Fibroblast of lung (primary cell): ENCODE measurements at regions not wholly inside any gene's neighbourhood (a gene's known extent, or its start where the extent isn't known, plus 50 kb on each side); places are given as distances from the start of the nearest gene placed in this dataset.

Experiments used
- DNase-seq, 2 donors: peaks; one replicate each; pipeline versions ENCODE4 v3.0.0 to v3.0.0-alpha.2; 2010; ENCODE audit warnings: low read depth in 2 of 2
- H2AFZ ChIP-seq: 2 replicates; pipeline ENCODE4 v1.5.1; 2012; ENCODE audit warnings: low read length, control low read depth, inconsistent platforms
- H3K27ac ChIP-seq: 2 replicates; pipeline ENCODE4 v1.5.1; 2011; ENCODE audit warnings: low read length, control low read depth; ENCODE audit not compliant: insufficient read depth
- H3K27me3 ChIP-seq: 2 replicates; pipeline ENCODE4 v1.5.1; 2011; ENCODE audit warnings: mild to moderate bottlenecking, low read length; ENCODE audit not compliant: control insufficient read depth, insufficient read depth
- H3K36me3 ChIP-seq: 2 replicates; pipeline ENCODE4 v1.5.1; 2011; ENCODE audit warnings: low read length; ENCODE audit not compliant: control insufficient read depth, insufficient read depth
- H3K4me1 ChIP-seq: 2 replicates; pipeline ENCODE4 v1.5.1; 2011; ENCODE audit warnings: low read length; ENCODE audit not compliant: control insufficient read depth, insufficient read depth; ENCODE audit errors: extremely low read depth
- H3K4me2 ChIP-seq: 2 replicates; pipeline ENCODE4 v1.5.1; 2011; ENCODE audit warnings: low read length, control low read depth; ENCODE audit not compliant: insufficient read depth; ENCODE audit errors: extremely low read depth
- H3K4me3 ChIP-seq, 4 experiments: fragments of 200-600 bp in 1 of 4; sonication (generic) in 1 of 4; replicated peaks in 1 of 4; 2 replicates each; pipeline ENCODE4 v1.5.1; 2011 to 2016; ENCODE audit warnings: low read length in 4 of 4, low read depth in 3 of 4, mild to moderate bottlenecking in 3 of 4, control low read depth in 2 of 4, inconsistent platforms in 1 of 4, mixed read lengths in 1 of 4; ENCODE audit not compliant: insufficient read depth in 1 of 4; ENCODE audit errors: control extremely low read depth in 1 of 4
- H3K79me2 ChIP-seq: 2 replicates; pipeline ENCODE4 v1.5.1; 2012; ENCODE audit warnings: mild to moderate bottlenecking, low read length, inconsistent platforms; ENCODE audit not compliant: control insufficient read depth, insufficient read depth
- H3K9ac ChIP-seq: 2 replicates; pipeline ENCODE4 v1.5.1; 2011; ENCODE audit warnings: mild to moderate bottlenecking, low read length, control low read depth; ENCODE audit not compliant: insufficient read depth
- H3K9me3 ChIP-seq: 2 replicates; pipeline ENCODE4 v1.5.1; 2012; ENCODE audit warnings: low read depth, low read length; ENCODE audit not compliant: control insufficient read depth, insufficient read depth
- H4K20me1 ChIP-seq: 2 replicates; pipeline ENCODE4 v1.5.1; 2011; ENCODE audit warnings: low read length; ENCODE audit not compliant: control insufficient read depth, insufficient read depth; ENCODE audit errors: extremely low read depth
- EZH2 ChIP-seq: IDR thresholded peaks from 2 replicates; pipeline ENCODE4 v1.5.1; 2012; ENCODE audit warnings: low read length, control low read depth, mild to moderate bottlenecking; ENCODE audit errors: missing control alignments
- TF ChIP-seq, protein P1 (sequence below), 2 donors: IDR thresholded peaks in 1 of 2; conservative IDR thresholded peaks in 1 of 2; 1 replicate in 1 of 2; 2 replicates in 1 of 2; pipeline ENCODE4 v1.5.1; 2011 to 2012; ENCODE audit warnings: low read length in 2 of 2, control low read depth in 1 of 2, inconsistent platforms in 1 of 2, low read depth in 1 of 2, mild to moderate bottlenecking in 1 of 2

DNA sequence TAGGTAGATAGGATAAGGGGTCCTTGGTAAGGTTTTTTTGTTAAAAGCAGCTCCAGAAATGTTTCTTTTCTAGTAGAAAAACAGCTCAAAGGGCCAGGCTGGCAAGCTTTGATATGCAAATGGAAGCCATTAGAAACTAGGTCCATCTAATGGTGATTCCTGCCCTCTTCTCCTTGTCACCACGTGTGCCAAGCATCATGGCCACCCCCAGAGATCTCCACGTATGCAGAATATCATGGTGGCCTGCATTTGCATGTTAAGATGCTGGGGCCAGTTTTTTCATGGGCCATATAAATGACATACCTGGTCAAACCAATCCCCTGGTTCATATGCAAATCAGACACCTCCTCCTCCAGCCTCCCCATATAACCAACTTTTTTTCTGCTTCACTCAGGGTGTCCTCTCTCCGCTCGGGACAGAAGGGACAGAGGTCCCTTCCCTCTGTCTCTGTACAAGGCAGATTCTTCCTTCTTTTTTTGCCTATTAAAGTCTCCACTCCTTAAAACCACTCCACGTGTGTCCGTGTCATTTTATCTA is 1335.9 kb downstream of the UQCRFS1 start:
- Histone ChIP-seq H2AFZ (no peak overlapping the region), H4K20me1 (no peaks in the 10 kb centered on the region), H3K4me3 (no peak overlapping the region), H3K27ac (no peak overlapping the region), H3K4me2 (no peak overlapping the region), H3K4me1 (no peaks in the 10 kb centered on the region), H3K9ac (no peak overlapping the region), H3K9me3 (no peaks in the 10 kb centered on the region), H3K79me2 (no peaks in the 10 kb centered on the region), H3K36me3 (no peaks in the 10 kb centered on the region), H3K27me3 (no peaks in the 10 kb centered on the region)
- no peak for DNase-seq
- TF ChIP-seq, protein P1, sequence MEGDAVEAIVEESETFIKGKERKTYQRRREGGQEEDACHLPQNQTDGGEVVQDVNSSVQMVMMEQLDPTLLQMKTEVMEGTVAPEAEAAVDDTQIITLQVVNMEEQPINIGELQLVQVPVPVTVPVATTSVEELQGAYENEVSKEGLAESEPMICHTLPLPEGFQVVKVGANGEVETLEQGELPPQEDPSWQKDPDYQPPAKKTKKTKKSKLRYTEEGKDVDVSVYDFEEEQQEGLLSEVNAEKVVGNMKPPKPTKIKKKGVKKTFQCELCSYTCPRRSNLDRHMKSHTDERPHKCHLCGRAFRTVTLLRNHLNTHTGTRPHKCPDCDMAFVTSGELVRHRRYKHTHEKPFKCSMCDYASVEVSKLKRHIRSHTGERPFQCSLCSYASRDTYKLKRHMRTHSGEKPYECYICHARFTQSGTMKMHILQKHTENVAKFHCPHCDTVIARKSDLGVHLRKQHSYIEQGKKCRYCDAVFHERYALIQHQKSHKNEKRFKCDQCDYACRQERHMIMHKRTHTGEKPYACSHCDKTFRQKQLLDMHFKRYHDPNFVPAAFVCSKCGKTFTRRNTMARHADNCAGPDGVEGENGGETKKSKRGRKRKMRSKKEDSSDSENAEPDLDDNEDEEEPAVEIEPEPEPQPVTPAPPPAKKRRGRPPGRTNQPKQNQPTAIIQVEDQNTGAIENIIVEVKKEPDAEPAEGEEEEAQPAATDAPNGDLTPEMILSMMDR (conservative IDR thresholded peaks at IDR 0.05 in 1 of 2, IDR thresholded peaks at IDR 0.05 in 1 of 2; ENCODE audit: low read depth in 1 of 2, low read length in 2 of 2) = no peak
- TF ChIP-seq EZH2 = no peak

GRCh38 chr19:27876489-27876888 is 1336.5 kb downstream of the UQCRFS1 start:
- H3K9me3 ChIP-seq = no peaks in the 10 kb centered on the region
- no peak overlapping the region for H3K4me2 ChIP-seq
- no peak overlapping the region for H2AFZ ChIP-seq
- H3K4me3 ChIP-seq = no peak overlapping the region
- no peak overlapping the region for H3K9ac ChIP-seq
- H4K20me1 ChIP-seq = no peaks in the 10 kb centered on the region
- H3K27ac ChIP-seq = no peak overlapping the region
- H3K79me2 ChIP-seq = no peaks in the 10 kb centered on the region
- no peaks in the 10 kb centered on the region for H3K4me1 ChIP-seq
- DNase-seq = no peak
- no peaks in the 10 kb centered on the region for H3K27me3 ChIP-seq
- H3K36me3 ChIP-seq = no peaks in the 10 kb centered on the region
- TF ChIP-seq, protein P1 (conservative IDR thresholded peaks at IDR 0.05 in 1 of 2, IDR thresholded peaks at IDR 0.05 in 1 of 2; ENCODE audit: low read depth in 1 of 2, low read length in 2 of 2) = no peak
- TF ChIP-seq EZH2 = no peak

- Histone ChIP-seq H3K27ac (no peak overlapping the region), H3K79me2 (no peaks in the 10 kb centered on the region), H3K36me3 (no peaks in the 10 kb centered on the region), H4K20me1 (no peaks in the 10 kb centered on the region), H2AFZ (no peak overlapping the region), H3K4me1 (no peaks in the 10 kb centered on the region), H3K9ac (no peak overlapping the region), H3K4me3 (no peak overlapping the region), H3K27me3 (no peaks in the 10 kb centered on the region), H3K9me3 (no peaks in the 10 kb centered on the region), H3K4me2 (no peak overlapping the region)
- DNase-seq = no peak
- TF ChIP-seq, protein P1 (conservative IDR thresholded peaks at IDR 0.05 in 1 of 2, IDR thresholded peaks at IDR 0.05 in 1 of 2; ENCODE audit: low read depth in 1 of 2, low read length in 2 of 2) = no peak
- TF ChIP-seq EZH2 = no peak
Measured at GRCh38 chr19:27872370-27872769, 1340.6 kb downstream of the UQCRFS1 start.
